ENCODE measurements at regions not wholly inside any gene's neighbourhood (a gene's known extent, or its start where the extent isn't known, plus 50 kb on each side); places are given as distances from the start of the nearest gene placed in this dataset.

- no peak for DNase-seq (ENCODE audit: low read depth in 1 of 2, low spot score in 1 of 2)
Measured at GRCh38 chr3:39744746-39745145, 64.7 kb upstream of the MYRIP start.

DNA sequence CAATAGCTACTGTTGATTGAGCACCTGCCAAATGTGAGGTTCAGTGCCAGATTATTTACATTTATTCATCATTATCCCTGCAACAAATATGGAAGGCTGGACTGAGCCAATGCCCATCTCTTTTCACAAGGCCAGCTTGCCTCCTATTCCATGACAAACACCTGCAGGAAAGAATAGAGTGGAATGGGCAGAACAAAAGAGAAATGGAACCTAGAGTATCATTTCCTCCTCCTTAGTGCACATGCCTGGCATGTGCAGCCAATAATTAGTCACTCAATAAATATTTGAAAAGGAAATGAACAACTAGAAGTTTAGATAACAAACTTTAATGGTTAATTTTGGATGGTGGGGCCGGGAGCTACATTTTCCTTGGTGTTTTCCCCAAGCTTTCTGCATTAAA, 61.4 kb upstream of the MYRIP start:
- DNase-seq (ENCODE audit: low read depth in 1 of 2, low spot score in 1 of 2) = no peak

DNA sequence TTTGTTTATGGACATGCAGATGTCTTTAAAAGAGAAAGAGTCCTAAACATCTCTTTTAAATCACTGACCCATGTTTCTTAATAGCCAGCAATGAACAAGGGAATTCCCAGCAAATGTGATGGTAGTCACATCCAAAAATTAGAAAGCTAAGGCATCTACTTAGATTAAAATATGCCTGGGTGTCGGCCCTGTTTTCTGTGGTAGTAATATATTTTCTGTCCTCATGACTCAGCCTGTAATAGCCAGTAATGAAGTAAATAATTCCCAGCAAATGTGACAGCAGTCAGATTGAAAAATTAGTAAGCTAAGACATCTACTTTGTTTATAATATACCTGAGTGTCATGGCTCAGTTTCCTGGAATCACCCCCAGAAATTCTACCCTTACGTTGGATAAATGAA, 60.6 kb upstream of the MYRIP start:
- no peak for DNase-seq (ENCODE audit: low read depth in 1 of 2, low spot score in 1 of 2)

GRCh38 chr3:39750712-39751111, 58.7 kb upstream of the MYRIP start:
- DNase-seq (ENCODE audit: low read depth in 1 of 2, low spot score in 1 of 2) = no peak

GRCh38 chr3:39751286-39751685, 58.1 kb upstream of the MYRIP start:
- no peak for DNase-seq (ENCODE audit: low read depth in 1 of 2, low spot score in 1 of 2)

DNA sequence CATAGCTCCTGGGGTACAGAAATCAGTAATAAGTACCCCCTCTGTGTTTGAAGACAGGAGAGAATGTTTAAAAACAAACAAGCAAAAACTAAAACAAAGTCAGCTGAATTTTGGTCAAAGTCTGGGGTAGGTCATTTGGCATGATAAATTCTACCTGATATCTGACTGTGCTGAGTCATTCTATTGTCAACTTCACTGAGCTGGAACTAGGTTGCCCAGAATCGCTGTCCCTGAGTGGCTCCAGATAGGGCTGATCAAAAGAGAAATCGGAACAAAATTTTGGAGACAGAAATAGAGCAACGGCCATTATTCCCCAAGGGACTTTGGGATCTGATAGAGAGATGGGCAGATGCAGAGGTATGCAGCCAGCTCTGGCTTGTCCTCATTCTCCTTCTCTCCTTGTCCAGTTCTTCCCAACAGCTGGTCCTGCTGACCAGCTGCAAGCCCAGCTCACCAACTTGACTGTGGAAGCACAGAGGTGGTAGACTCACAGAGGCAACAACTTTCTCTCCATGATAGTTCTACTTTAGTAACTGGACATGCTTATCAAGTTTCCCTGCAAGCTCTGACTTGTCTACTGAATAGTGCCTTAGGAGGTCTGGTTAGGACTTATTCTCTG, 57.3 kb upstream of the MYRIP start:
- no peak for DNase-seq (ENCODE audit: low read depth in 1 of 2, low spot score in 1 of 2)

DNA sequence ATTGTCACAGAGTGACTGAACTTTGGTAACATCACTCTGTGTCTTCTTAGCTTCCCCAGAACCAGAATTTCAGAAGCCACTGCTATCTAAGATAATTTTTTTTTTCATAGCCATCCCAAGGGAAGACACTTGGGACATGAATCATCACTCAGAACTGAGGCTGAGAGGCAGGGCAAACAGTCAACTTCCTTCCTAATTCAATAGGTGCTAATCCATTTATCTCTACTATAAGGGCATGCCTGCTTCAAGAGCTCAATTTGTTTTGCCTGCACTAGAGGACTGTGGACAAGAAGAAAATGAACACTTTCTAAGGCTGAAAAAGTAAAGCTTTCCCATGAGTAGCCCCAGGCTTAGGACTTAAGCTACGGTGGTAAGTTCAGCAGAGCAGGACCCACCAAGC, 56.7 kb upstream of the MYRIP start:
- no peak for DNase-seq (ENCODE audit: low read depth in 1 of 2, low spot score in 1 of 2)

- DNase-seq (ENCODE audit: low read depth in 1 of 2, low spot score in 1 of 2) = no peak
Measured at GRCh38 chr3:39753391-39753790, 56.0 kb upstream of the MYRIP start.

DNA sequence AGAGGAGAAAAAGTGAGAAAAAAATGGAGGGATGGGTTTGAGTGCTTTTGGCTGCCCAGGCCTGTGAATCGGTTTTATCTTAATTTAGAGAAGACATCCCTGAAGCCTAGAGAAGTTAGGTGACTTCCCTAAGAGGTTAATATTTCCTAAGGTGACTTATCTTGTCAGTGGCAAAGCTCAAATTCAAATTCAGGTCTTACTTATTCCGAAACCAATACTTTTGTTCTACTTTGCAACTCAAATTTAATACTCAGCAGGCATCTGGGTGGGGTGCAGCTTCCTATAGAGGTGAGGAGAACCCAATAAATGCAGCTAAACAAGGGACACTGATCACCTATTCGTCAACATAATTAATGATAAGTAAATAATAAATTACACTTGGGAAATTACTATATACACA, 54.9 kb upstream of the MYRIP start:
- DNase-seq (ENCODE audit: low read depth in 1 of 2, low spot score in 1 of 2) = no peak

GRCh38 chr3:39755100-39755499, 54.3 kb upstream of the MYRIP start:
- no peak for DNase-seq (ENCODE audit: low read depth in 1 of 2, low spot score in 1 of 2)

GRCh38 chr3:39757307-39757706, 52.1 kb upstream of the MYRIP start:
- no peak for DNase-seq (ENCODE audit: low read depth in 1 of 2, low spot score in 1 of 2)

Data from activated CD4-positive, alpha-beta T cell treated with anti-CD3 and anti-CD28 coated beads, Interleukin-2, amount 50 U/mL, for 24 hours (primary cell).